ENCODE measurements at regions not wholly inside any gene's neighbourhood (a gene's known extent, or its start where the extent isn't known, plus 50 kb on each side); places are given as distances from the start of the nearest gene placed in this dataset.
"Not testable (repeated sequence)": the region's sequence is repeated elsewhere in the genome, so short reads cannot be mapped to it uniquely, and the experiment has no call there.

- TF ChIP-seq CTCF, POLR2A (IDR thresholded peaks at IDR 0.05): not testable (repeated sequence)
Measured at GRCh38 chr10:109312555-109312954, 610.8 kb downstream of the XPNPEP1 start.

Measured in uterus (tissue), 2 donors.